NCI-H1930 (cell line): ENCODE measurements at regions not wholly inside any gene's neighbourhood (a gene's known extent, or its start where the extent isn't known, plus 50 kb on each side); places are given as distances from the start of the nearest gene placed in this dataset.
"Not testable (repeated sequence)": the region's sequence is repeated elsewhere in the genome, so short reads cannot be mapped to it uniquely, and the experiment has no call there.

ENCODE experiments used
- DNase-seq, 2 experiments: peaks; one replicate each; lab custom pipeline; 2025; lab: John Stamatoyannopoulos, UW

- DNase-seq = no peak
Measured at GRCh38 chrX:8025705-8026104, 98.5 kb upstream of the PNPLA4 start.

GRCh38 chrX:8018934-8019333 lies 91.7 kb upstream of the PNPLA4 start:
- DNase-seq = no peak

- no peak for DNase-seq
Measured at GRCh38 chrX:8010105-8010504, 82.9 kb upstream of the PNPLA4 start.

- DNase-seq = no peak
Measured at GRCh38 chrX:8005678-8006347, 78.6 kb upstream of the PNPLA4 start.

- DNase-seq = no peak
Measured at GRCh38 chrX:8003147-8003883, 76.1 kb upstream of the PNPLA4 start.

- DNase-seq = no peak
Measured at GRCh38 chrX:7996851-7997250, 69.6 kb upstream of the PNPLA4 start.

GRCh38 chrX:7996414-7996813 lies 69.2 kb upstream of the PNPLA4 start:
- DNase-seq = peak in 1 of 2 experiments; percentile 2

GRCh38 chrX:7993873-7994272 lies 66.7 kb upstream of the PNPLA4 start:
- no peak for DNase-seq

GRCh38 chrX:7988013-7988759 lies 61.0 kb upstream of the PNPLA4 start:
- not testable (repeated sequence) for DNase-seq

- no peak for DNase-seq
Measured at GRCh38 chrX:7987160-7988012, 60.2 kb upstream of the PNPLA4 start.

- DNase-seq = not testable (repeated sequence)
Measured at GRCh38 chrX:7986738-7987137, 59.5 kb upstream of the PNPLA4 start.

- DNase-seq = no peak
Measured at GRCh38 chrX:7985568-7985967, 58.4 kb upstream of the PNPLA4 start.

GRCh38 chrX:7983581-7983980 lies 56.4 kb upstream of the PNPLA4 start:
- no peak for DNase-seq
